Suprapubic skin (tissue), 3 donors: ENCODE measurements at regions not wholly inside any gene's neighbourhood (a gene's known extent, or its start where the extent isn't known, plus 50 kb on each side); places are given as distances from the start of the nearest gene placed in this dataset.

Experiments used
- POLR2A ChIP-seq, 2 donors: fragments of 450-650 bp; IDR thresholded peaks; one replicate each; pipeline ENCODE4 v1.6.1; 2017; ENCODE audit warnings: antibody characterized with exemption in 2 of 2, mild to moderate bottlenecking in 2 of 2, moderate library complexity in 2 of 2
- TF ChIP-seq, protein P1 (sequence below), 2 donors: fragments of 200-600 bp in 1 of 2; fragments of 450-650 bp in 1 of 2; sonication (generic) in 1 of 2; IDR thresholded peaks; one replicate each; pipeline ENCODE4 v1.5.1; 2016 to 2019; ENCODE audit warnings: antibody characterized with exemption in 2 of 2, mild to moderate bottlenecking in 1 of 2, moderate library complexity in 1 of 2

GRCh38 chr6:84498905-84499304, 265.5 kb downstream of the TBX18 start:
- TF ChIP-seq, protein P1, sequence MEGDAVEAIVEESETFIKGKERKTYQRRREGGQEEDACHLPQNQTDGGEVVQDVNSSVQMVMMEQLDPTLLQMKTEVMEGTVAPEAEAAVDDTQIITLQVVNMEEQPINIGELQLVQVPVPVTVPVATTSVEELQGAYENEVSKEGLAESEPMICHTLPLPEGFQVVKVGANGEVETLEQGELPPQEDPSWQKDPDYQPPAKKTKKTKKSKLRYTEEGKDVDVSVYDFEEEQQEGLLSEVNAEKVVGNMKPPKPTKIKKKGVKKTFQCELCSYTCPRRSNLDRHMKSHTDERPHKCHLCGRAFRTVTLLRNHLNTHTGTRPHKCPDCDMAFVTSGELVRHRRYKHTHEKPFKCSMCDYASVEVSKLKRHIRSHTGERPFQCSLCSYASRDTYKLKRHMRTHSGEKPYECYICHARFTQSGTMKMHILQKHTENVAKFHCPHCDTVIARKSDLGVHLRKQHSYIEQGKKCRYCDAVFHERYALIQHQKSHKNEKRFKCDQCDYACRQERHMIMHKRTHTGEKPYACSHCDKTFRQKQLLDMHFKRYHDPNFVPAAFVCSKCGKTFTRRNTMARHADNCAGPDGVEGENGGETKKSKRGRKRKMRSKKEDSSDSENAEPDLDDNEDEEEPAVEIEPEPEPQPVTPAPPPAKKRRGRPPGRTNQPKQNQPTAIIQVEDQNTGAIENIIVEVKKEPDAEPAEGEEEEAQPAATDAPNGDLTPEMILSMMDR (IDR thresholded peaks at IDR 0.05), result no peak
- no peak for TF ChIP-seq POLR2A (IDR thresholded peaks at IDR 0.05)
